PC-3 (cell line): ENCODE measurements at regions not wholly inside any gene's neighbourhood (a gene's known extent, or its start where the extent isn't known, plus 50 kb on each side); places are given as distances from the start of the nearest gene placed in this dataset.

ENCODE experiments used
- ATAC-seq: fragments of 200-7000 bp; cut with Tn5 transposase; 2 replicates; pipeline ENCODE4 v1.9.1; 2020; ENCODE audit warnings: mild to moderate bottlenecking, moderate library complexity
- BruUV-seq: library from RNA; stranded (reverse); fragments of 400-500 nt; replicated peaks from 2 replicates; lab custom pipeline; 2021; lab: Mats Ljungman, UMichigan
- CTCF ChIA-PET: fragments of 300-600 bp; sonication (Branson Sonifier 250); formaldehyde crosslinking; loops from one replicate; lab custom pipeline; 2022; ENCODE audit warnings: antibody characterized with exemption; lab: Charles Lee
- POLR2A ChIA-PET: fragments of 300-600 bp; sonication (Branson Sonifier 250); formaldehyde crosslinking; loops from one replicate; lab custom pipeline; 2022; ENCODE audit warnings: antibody characterized with exemption; ENCODE audit not compliant: unreplicated experiment; lab: Charles Lee
- DNase-seq: peaks from one replicate; pipeline ENCODE4 v3.0.0-alpha.2; 2015
- H2AFZ ChIP-seq: fragments of 300-600 bp; sonication (generic); 2 replicates; pipeline ENCODE4 v1.6.0; 2016; ENCODE audit warnings: antibody characterized with exemption, low read length
- H3F3A ChIP-seq: fragments of 300-600 bp; sonication (generic); one replicate; pipeline ENCODE4 v1.6.0; 2017; ENCODE audit warnings: antibody characterized with exemption, low read length, control low read depth, mild to moderate bottlenecking; ENCODE audit not compliant: unreplicated experiment
- H3K27ac ChIP-seq: fragments of 300-600 bp; sonication (generic); 2 replicates; pipeline ENCODE4 v1.5.1; 2016; ENCODE audit warnings: mild to moderate bottlenecking, low read length
- H3K27me3 ChIP-seq: fragments of 300-600 bp; sonication (generic); 2 replicates; pipeline ENCODE4 v1.6.1; 2016; ENCODE audit warnings: low read length, mixed read lengths
- H3K36me3 ChIP-seq: fragments of 300-600 bp; sonication (generic); 2 replicates; pipeline ENCODE4 v1.6.1; 2016; ENCODE audit warnings: low read depth, mixed run types, low read length, mixed read lengths
- H3K4me1 ChIP-seq: fragments of 300-600 bp; sonication (generic); 2 replicates; pipeline ENCODE4 v1.5.1; 2016; ENCODE audit warnings: low read length; ENCODE audit not compliant: insufficient read depth
- H3K4me2 ChIP-seq: fragments of 300-600 bp; sonication (generic); 2 replicates; pipeline ENCODE4 v1.6.0; 2016; ENCODE audit warnings: low read length
- H3K4me3 ChIP-seq: fragments of 300-600 bp; sonication (generic); 2 replicates; pipeline ENCODE4 v1.5.1; 2016; ENCODE audit warnings: mild to moderate bottlenecking, low read length, mixed read lengths
- H3K79me2 ChIP-seq: fragments of 300-600 bp; sonication (generic); 2 replicates; pipeline ENCODE4 v1.6.1; 2017; ENCODE audit warnings: low read length, mixed read lengths
- H3K9ac ChIP-seq: fragments of 300-600 bp; sonication (generic); 2 replicates; pipeline ENCODE4 v1.6.0; 2016; ENCODE audit warnings: mild to moderate bottlenecking, low read length
- H3K9me2 ChIP-seq: fragments of 300-600 bp; sonication (generic); replicated peaks from 2 replicates; pipeline ENCODE4 v1.6.1; 2016; ENCODE audit warnings: mixed run types, low read length, mixed read lengths
- H3K9me3 ChIP-seq: fragments of 300-600 bp; sonication (generic); 2 replicates; pipeline ENCODE4 v1.6.1; 2016; ENCODE audit warnings: low read length, mixed read lengths
- H4K20me1 ChIP-seq: fragments of 300-600 bp; sonication (generic); 2 replicates; pipeline ENCODE4 v1.6.1; 2016; ENCODE audit warnings: low read length, mixed read lengths
- EZH2 ChIP-seq: fragments of 300-600 bp; sonication (generic); IDR thresholded peaks from one replicate; pipeline ENCODE4 v1.6.1; 2017; ENCODE audit warnings: antibody characterized with exemption, mild to moderate bottlenecking, low read length; ENCODE audit not compliant: unreplicated experiment
- EZH2phosphoT487 ChIP-seq: fragments of 300-600 bp; sonication (generic); IDR thresholded peaks from 2 replicates; pipeline ENCODE4 v1.6.1; 2018; ENCODE audit warnings: mild to moderate bottlenecking, antibody characterized with exemption, low read length, borderline replicate concordance
- intact Hi-C: fragments of 100-400 bp; cut with micrococcal nuclease; formaldehyde crosslinking; loops from 2 replicates; pipeline ENCODE4 v1.9.0; 2023
- TF ChIP-seq, protein P1 (sequence below): fragments of 300-600 bp; sonication (generic); conservative IDR thresholded peaks from 2 replicates; pipeline ENCODE4 v1.5.1; 2017; ENCODE audit warnings: antibody characterized with exemption, low read depth, mild to moderate bottlenecking, low read length

DNA sequence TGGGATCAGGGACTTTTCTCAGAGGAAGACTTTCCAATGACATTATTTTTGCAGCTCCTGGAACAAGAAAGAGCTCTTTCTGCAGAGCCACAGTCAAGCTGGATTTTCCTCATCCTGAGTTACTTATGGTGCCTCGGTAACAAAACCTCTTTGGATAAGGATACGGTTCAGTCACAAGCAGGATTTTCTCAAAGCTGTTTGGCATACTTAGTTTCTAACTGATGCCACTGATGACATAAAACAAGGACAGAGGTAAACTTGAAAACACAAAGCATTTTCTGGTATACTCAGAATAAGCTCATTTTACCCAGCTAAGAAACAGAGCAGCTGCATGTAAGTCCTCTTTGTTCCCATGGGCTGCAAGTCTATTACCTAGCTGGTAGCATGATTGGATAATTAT lies 340.9 kb upstream of the MEOX2 start:
- BruUV-seq = no TSS peak
- H3K27ac ChIP-seq = no peak overlapping the region
- no peaks in the 10 kb centered on the region for H3K9me2 ChIP-seq
- no peaks in the 10 kb centered on the region for H3K9me3 ChIP-seq
- no peaks in the 10 kb centered on the region for H3K36me3 ChIP-seq
- TF ChIP-seq EZH2phosphoT487 (no peak), EZH2 (no peak)
- TF ChIP-seq, protein P1, sequence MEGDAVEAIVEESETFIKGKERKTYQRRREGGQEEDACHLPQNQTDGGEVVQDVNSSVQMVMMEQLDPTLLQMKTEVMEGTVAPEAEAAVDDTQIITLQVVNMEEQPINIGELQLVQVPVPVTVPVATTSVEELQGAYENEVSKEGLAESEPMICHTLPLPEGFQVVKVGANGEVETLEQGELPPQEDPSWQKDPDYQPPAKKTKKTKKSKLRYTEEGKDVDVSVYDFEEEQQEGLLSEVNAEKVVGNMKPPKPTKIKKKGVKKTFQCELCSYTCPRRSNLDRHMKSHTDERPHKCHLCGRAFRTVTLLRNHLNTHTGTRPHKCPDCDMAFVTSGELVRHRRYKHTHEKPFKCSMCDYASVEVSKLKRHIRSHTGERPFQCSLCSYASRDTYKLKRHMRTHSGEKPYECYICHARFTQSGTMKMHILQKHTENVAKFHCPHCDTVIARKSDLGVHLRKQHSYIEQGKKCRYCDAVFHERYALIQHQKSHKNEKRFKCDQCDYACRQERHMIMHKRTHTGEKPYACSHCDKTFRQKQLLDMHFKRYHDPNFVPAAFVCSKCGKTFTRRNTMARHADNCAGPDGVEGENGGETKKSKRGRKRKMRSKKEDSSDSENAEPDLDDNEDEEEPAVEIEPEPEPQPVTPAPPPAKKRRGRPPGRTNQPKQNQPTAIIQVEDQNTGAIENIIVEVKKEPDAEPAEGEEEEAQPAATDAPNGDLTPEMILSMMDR = no peak
- no peak for ATAC-seq
- no peak overlapping the region for H3K4me2 ChIP-seq
- no peak for DNase-seq
- no peak overlapping the region for H3K4me3 ChIP-seq
- no peaks in the 10 kb centered on the region for H3K79me2 ChIP-seq
- H3K9ac ChIP-seq = no peak overlapping the region
- intact Hi-C loops = no loop called here
- H2AFZ ChIP-seq = no peak overlapping the region
- no peaks in the 10 kb centered on the region for H3F3A ChIP-seq
- H4K20me1 ChIP-seq = no peaks in the 10 kb centered on the region
- ChIA-PET CTCF (no interaction called here), POLR2A (no interaction called here)
- H3K27me3 ChIP-seq = no peaks in the 10 kb centered on the region
- no peaks in the 10 kb centered on the region for H3K4me1 ChIP-seq

DNA sequence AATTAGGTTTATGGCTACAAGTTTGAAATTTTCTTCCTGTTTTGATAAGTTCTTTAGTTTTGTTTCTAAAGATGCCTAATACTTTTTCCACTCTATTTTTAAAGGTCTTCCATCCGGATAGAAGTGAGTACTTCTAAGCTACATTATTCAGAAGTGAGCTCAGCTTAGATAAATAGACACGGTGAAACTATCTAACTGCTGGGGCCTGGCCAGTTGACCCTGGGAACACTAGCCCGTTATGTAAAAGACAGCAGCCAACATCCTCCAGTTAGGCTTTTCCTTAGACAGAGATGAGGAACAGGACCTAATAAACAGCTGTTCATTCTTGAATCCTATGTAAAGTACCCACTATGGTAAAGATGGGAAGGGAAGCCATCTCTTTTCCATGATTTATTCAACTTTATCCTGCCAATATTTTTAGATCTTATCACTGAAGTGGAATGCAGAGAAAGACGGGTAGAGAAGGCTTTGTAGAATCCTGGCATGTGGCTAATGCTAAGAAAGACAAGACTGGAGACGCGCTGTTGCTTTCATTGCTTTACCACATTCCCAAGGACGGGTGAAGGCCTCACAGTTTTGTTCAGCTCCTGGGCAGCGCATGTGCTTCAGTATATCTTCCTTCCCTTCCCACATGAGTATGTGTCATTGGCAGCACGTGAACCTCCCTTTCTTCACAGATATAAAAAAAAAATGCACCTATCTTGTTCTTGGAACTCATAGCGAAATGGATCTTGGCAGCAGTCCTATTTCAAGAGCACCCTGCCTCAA lies 340.0 kb upstream of the MEOX2 start:
- TF ChIP-seq EZH2 (no peak), EZH2phosphoT487 (no peak)
- TF ChIP-seq, protein P1 = no peak
- H3K9ac ChIP-seq = no peak overlapping the region
- H3K4me3 ChIP-seq = no peak overlapping the region
- no TSS peak for BruUV-seq
- ChIA-PET POLR2A (no interaction called here), CTCF (no interaction called here)
- H2AFZ ChIP-seq = no peak overlapping the region
- no peaks in the 10 kb centered on the region for H3K79me2 ChIP-seq
- H3K27me3 ChIP-seq = no peaks in the 10 kb centered on the region
- no peaks in the 10 kb centered on the region for H3K9me2 ChIP-seq
- no peaks in the 10 kb centered on the region for H3K9me3 ChIP-seq
- DNase-seq (no peak), ATAC-seq (no peak)
- H3K4me1 ChIP-seq = no peaks in the 10 kb centered on the region
- H4K20me1 ChIP-seq = no peaks in the 10 kb centered on the region
- H3K4me2 ChIP-seq = no peak overlapping the region
- H3F3A ChIP-seq = no peaks in the 10 kb centered on the region
- intact Hi-C loops = no loop called here
- no peaks in the 10 kb centered on the region for H3K36me3 ChIP-seq
- H3K27ac ChIP-seq = no peak overlapping the region

DNA sequence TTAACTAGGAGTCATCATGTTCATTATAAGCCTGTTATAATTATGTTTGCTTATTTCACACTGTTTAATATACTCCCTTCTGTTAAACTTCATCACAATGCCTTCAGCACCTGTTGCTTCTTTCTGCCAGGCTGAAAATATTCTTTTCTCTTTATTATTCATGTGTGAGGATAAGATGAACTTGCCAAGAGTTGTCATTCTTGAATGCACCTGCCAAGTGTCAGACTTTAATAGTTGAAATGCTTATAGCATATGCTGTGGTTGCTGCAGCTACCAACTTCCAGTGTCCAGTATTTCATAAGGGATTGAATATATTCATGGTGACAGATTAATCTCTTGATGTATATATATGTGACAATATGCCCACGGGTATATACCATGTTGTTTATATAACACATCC lies 339.2 kb upstream of the MEOX2 start:
- CTCF ChIA-PET = no interaction called here
- H3K9ac ChIP-seq = no peak overlapping the region
- no TSS peak for BruUV-seq

More for the DNA sequence above, 339.2 kb upstream of the MEOX2 start:
- Histone ChIP-seq H2AFZ (no peak overlapping the region), H3K27me3 (no peaks in the 10 kb centered on the region), H3K4me3 (no peak overlapping the region), H3K9me2 (no peaks in the 10 kb centered on the region), H3K36me3 (no peaks in the 10 kb centered on the region), H3K27ac (no peak overlapping the region), H3K79me2 (no peaks in the 10 kb centered on the region), H3K9me3 (no peaks in the 10 kb centered on the region), H4K20me1 (no peaks in the 10 kb centered on the region), H3F3A (no peaks in the 10 kb centered on the region), H3K4me1 (no peaks in the 10 kb centered on the region), H3K4me2 (no peak overlapping the region)
- TF ChIP-seq, protein P1 = no peak
- TF ChIP-seq EZH2 = no peak
- TF ChIP-seq EZH2phosphoT487 = no peak
- POLR2A ChIA-PET = no interaction called here
- intact Hi-C loops = no loop called here
- ATAC-seq (no peak), DNase-seq (no peak)
